GM12878 (cell line): ENCODE measurements at regions not wholly inside any gene's neighbourhood (a gene's known extent, or its start where the extent isn't known, plus 50 kb on each side); places are given as distances from the start of the nearest gene placed in this dataset.

Source experiments
- ATAC-seq: fragments of 200-7000 bp; cut with Tn5 transposase; 3 replicates; pipeline ENCODE4 v1.9.1; 2020; ENCODE audit warnings: mild to moderate bottlenecking, moderate library complexity
- BruUV-seq: library from RNA; stranded (reverse); fragments of 400-500 nt; replicated peaks from 2 replicates; lab custom pipeline; 2021; lab: Mats Ljungman, UMichigan
- CTCF ChIA-PET: fragments of 300-600 bp; sonication (Branson Sonifier 250); formaldehyde crosslinking; extraction: SDS; loops from one replicate; lab custom pipeline; 2021; ENCODE audit warnings: inconsistent platforms; lab: Yijun Ruan, JAX
- POLR2A ChIA-PET: fragments of 350-600 bp; formaldehyde crosslinking; extraction: SDS; loops from one replicate; lab custom pipeline; 2021; ENCODE audit warnings: inconsistent platforms; lab: Charles Lee
- RAD21 ChIA-PET: fragments of 300-600 bp; sonication (Branson Sonifier 250); formaldehyde crosslinking; loops from one replicate; lab custom pipeline; 2023; ENCODE audit warnings: antibody characterized with exemption; ENCODE audit not compliant: unreplicated experiment; lab: Charles Lee
- SMC1A ChIA-PET: fragments of 300-600 bp; sonication (Branson Sonifier 250); formaldehyde crosslinking; loops from one replicate; lab custom pipeline; 2023; ENCODE audit not compliant: unreplicated experiment, uncharacterized antibody; lab: Charles Lee
- DNase-seq: peaks from one replicate; pipeline ENCODE4 v3.0.0-alpha.2; 2011; ENCODE audit warnings: low read depth, low spot score
- FAIRE-seq: peaks from 3 replicates; lab custom pipeline; 2011; peaks lifted over from hg19 to GRCh38; lab: Jason Lieb, UNC
- H2AFZ ChIP-seq: 2 replicates; pipeline ENCODE4 v1.6.0; 2011; ENCODE audit warnings: low read depth, low read length, control low read depth; ENCODE audit not compliant: control insufficient read depth
- H3K27ac ChIP-seq: 2 replicates; pipeline ENCODE4 v1.5.1; 2011; ENCODE audit warnings: control low read depth; ENCODE audit not compliant: control insufficient read depth, insufficient read depth
- H3K27me3 ChIP-seq, 2 experiments: replicated peaks in 1 of 2; 2 replicates each; pipeline versions ENCODE4 v1.6.0 to v1.6.1; 2011; ENCODE audit warnings: low read length in 1 of 2; ENCODE audit not compliant: control insufficient read depth in 2 of 2, insufficient read depth in 2 of 2
- H3K36me3 ChIP-seq, 2 experiments: 2 replicates each; pipeline ENCODE4 v1.5.1; 2011; ENCODE audit warnings: low read length in 1 of 2; ENCODE audit not compliant: control insufficient read depth in 2 of 2, insufficient read depth in 2 of 2
- H3K4me1 ChIP-seq: 2 replicates; pipeline ENCODE4 v1.6.1; 2011; ENCODE audit warnings: mild to moderate bottlenecking, low read length, moderate library complexity, mixed read lengths; ENCODE audit not compliant: control insufficient read depth, insufficient read depth
- H3K4me2 ChIP-seq: 2 replicates; pipeline ENCODE4 v1.6.0; 2011; ENCODE audit warnings: control low read depth; ENCODE audit not compliant: control insufficient read depth, insufficient read depth
- H3K4me3 ChIP-seq: fragments of 200-600 bp; sonication (generic); 2 replicates; pipeline ENCODE4 v1.5.1; 2016
- H3K79me2 ChIP-seq: 2 replicates; pipeline ENCODE4 v1.6.0; 2011; ENCODE audit warnings: low read length; ENCODE audit not compliant: control insufficient read depth, insufficient read depth
- H3K9ac ChIP-seq: 2 replicates; pipeline ENCODE4 v1.8.0; 2011; ENCODE audit warnings: low read length, control low read depth, mixed read lengths; ENCODE audit not compliant: control insufficient read depth, insufficient read depth
- H3K9me3 ChIP-seq: replicated peaks from 3 replicates; pipeline ENCODE4 v1.5.1; 2011; ENCODE audit warnings: mild to moderate bottlenecking, low read length; ENCODE audit not compliant: control insufficient read depth, insufficient read depth
- H4K20me1 ChIP-seq: 2 replicates; pipeline ENCODE4 v1.6.0; 2011; ENCODE audit not compliant: control insufficient read depth, insufficient read depth
- ATF2 ChIP-seq: IDR thresholded peaks from 2 replicates; pipeline ENCODE4 v1.6.1; 2012; ENCODE audit warnings: low read length, inconsistent platforms
- CEBPB ChIP-seq, 2 experiments: fragments of 150-350 bp in 1 of 2; IDR thresholded peaks; 2 replicates each; pipeline ENCODE4 v1.6.1; 2012 to 2014; ENCODE audit warnings: low read depth in 2 of 2, low read length in 2 of 2, borderline replicate concordance in 1 of 2, inconsistent platforms in 1 of 2
- CREM ChIP-seq: IDR thresholded peaks from 2 replicates; pipeline ENCODE4 v1.6.1; 2014; ENCODE audit warnings: antibody characterized with exemption, low read depth
- DPF2 ChIP-seq: fragments of 450-650 bp; IDR thresholded peaks from 2 replicates; pipeline ENCODE4 v1.6.1; 2017; ENCODE audit warnings: mild to moderate bottlenecking
- HDGF ChIP-seq: fragments of 450-650 bp; IDR thresholded peaks from 2 replicates; pipeline ENCODE4 v1.6.1; 2016; ENCODE audit warnings: antibody characterized with exemption
- HSF1 ChIP-seq: fragments of 150-350 bp; IDR thresholded peaks from 2 replicates; pipeline ENCODE4 v1.6.1; 2014; ENCODE audit warnings: mild to moderate bottlenecking, low read depth, low read length
- KLF5 ChIP-seq: fragments of 450-650 bp; IDR thresholded peaks from 2 replicates; pipeline ENCODE4 v1.6.1; 2014; ENCODE audit warnings: mild to moderate bottlenecking; ENCODE audit not compliant: partially characterized antibody
- NFYB ChIP-seq: IDR thresholded peaks from 2 replicates; pipeline ENCODE4 v1.6.1; 2011; ENCODE audit warnings: low read depth, mild to moderate bottlenecking, low read length, improper control_type of control experiment, moderate library complexity; ENCODE audit not compliant: insufficient read depth
- NR2C2 ChIP-seq: IDR thresholded peaks from 2 replicates; pipeline ENCODE4 v1.6.1; 2011; ENCODE audit warnings: borderline replicate concordance, low read depth; ENCODE audit not compliant: control insufficient read depth, insufficient read length
- NRF1 ChIP-seq: conservative IDR thresholded peaks from 2 replicates; pipeline ENCODE4 v1.6.1; 2011; ENCODE audit warnings: mild to moderate bottlenecking, low read depth, low read length, improper control_type of control experiment
- PAX5 ChIP-seq: IDR thresholded peaks from 2 replicates; pipeline ENCODE4 v1.6.1; 2011; ENCODE audit warnings: low read depth, low read length, borderline replicate concordance
- ZBTB33 ChIP-seq: fragments of 450-650 bp; IDR thresholded peaks from 2 replicates; pipeline ENCODE4 v1.6.1; 2017; ENCODE audit warnings: mild to moderate bottlenecking
- ZBTB4 ChIP-seq: fragments of 450-650 bp; formaldehyde crosslinking; IDR thresholded peaks from 2 replicates; pipeline ENCODE4 v1.4.0; 2022; ENCODE audit warnings: mild to moderate bottlenecking, moderate library complexity
- WGBS: methylation state at CpG from one replicate; pipeline ENCODE4 v1.1.6; 2016; ENCODE audit warnings: low lambda C conversion rate; ENCODE audit not compliant: insufficient replicate concordance, insufficient coverage; ENCODE audit errors: missing lambda C conversion rate; 5-methylcytosine and 5-hydroxymethylcytosine counted together
- in situ Hi-C: fragments of 300-500 bp; cut with MboI; formaldehyde crosslinking; loops from 9 replicates; pipeline ENCODE4 v1.14.3; 2018; ENCODE audit warnings: mixed read lengths
- intact Hi-C: fragments of 100-400 bp; cut with micrococcal nuclease; formaldehyde crosslinking; loops from one replicate; pipeline ENCODE4 v1.14.2; 2022; ENCODE audit not compliant: unreplicated experiment

- TF ChIP-seq ZBTB4 = no peak
- TF ChIP-seq, all 136 proteins: peak for 0
Observed at GRCh38 chr9:82588301-82589180, 474.4 kb downstream of the RASEF start (continued).

- intact Hi-C loops = no loop called here
- FAIRE-seq = no peak
- Histone ChIP-seq H3K27ac (no peak overlapping the region), H3K4me2 (no peak overlapping the region), H3K27me3 (no peaks in the 10 kb centered on the region), H3K9me3 (no peaks in the 10 kb centered on the region), H3K79me2 (no peaks in the 10 kb centered on the region), H3K36me3 (no peaks in the 10 kb centered on the region), H3K9ac (no peak overlapping the region), H4K20me1 (no peaks in the 10 kb centered on the region), H3K4me3 (no peak overlapping the region), H3K4me1 (no peaks in the 10 kb centered on the region), H2AFZ (no peak overlapping the region)
- ChIA-PET RAD21 (no interaction called here), CTCF (no interaction called here), SMC1A (no interaction called here), POLR2A (no interaction called here)
- no peak for ATAC-seq
- DNase-seq = no peak
- BruUV-seq = no TSS peak
- in situ Hi-C loops = no loop called here
- 62% methylated on average over 3 of the region's 3 CpGs for WGBS
- no peak for TF ChIP-seq HSF1
- no peak for TF ChIP-seq ZBTB33
- no peak for TF ChIP-seq ATF2
- no peak for TF ChIP-seq NR2C2
- TF ChIP-seq NFYB = no peak
- no peak for TF ChIP-seq CREM
- TF ChIP-seq DPF2 = no peak
- TF ChIP-seq KLF5 = no peak
- TF ChIP-seq CEBPB (IDR thresholded peaks at IDR 0.05; ENCODE audit: borderline replicate concordance in 1 of 2, low read depth in 2 of 2, low read length in 2 of 2) = no peak
- no peak for TF ChIP-seq HDGF
- TF ChIP-seq NRF1 = no peak
- no peak for TF ChIP-seq PAX5
Observed at GRCh38 chr9:82590845-82591244, 472.1 kb downstream of the RASEF start.
